ENCODE measurements at regions not wholly inside any gene's neighbourhood (a gene's known extent, or its start where the extent isn't known, plus 50 kb on each side); places are given as distances from the start of the nearest gene placed in this dataset.

GRCh38 chrX:131955099-131955777, 67.9 kb upstream of the STK26 start:
- no peak overlapping the region for H3K4me3 ChIP-seq (replicated peaks; ENCODE audit: low read depth, low read length)
- DNase-seq (ENCODE audit: low read depth), result no peak
- no peak for TF ChIP-seq CTCF (IDR thresholded peaks at IDR 0.05; ENCODE audit: low read length, missing control alignments)

GRCh38 chrX:131958724-131959123, 64.4 kb upstream of the STK26 start:
- H3K4me3 ChIP-seq (replicated peaks; ENCODE audit: low read depth, low read length), result no peak overlapping the region
- no peak for DNase-seq (ENCODE audit: low read depth)
- TF ChIP-seq CTCF (IDR thresholded peaks at IDR 0.05; ENCODE audit: low read length, missing control alignments), result no peak

- DNase-seq (ENCODE audit: low read depth), result no peak
- no peak for TF ChIP-seq CTCF (IDR thresholded peaks at IDR 0.05; ENCODE audit: low read length, missing control alignments)
- no peak overlapping the region for H3K4me3 ChIP-seq (replicated peaks; ENCODE audit: low read depth, low read length)
Observed at GRCh38 chrX:131970347-131970746, 52.8 kb upstream of the STK26 start.

All from fibroblast of pulmonary artery (primary cell).